Brain microvascular endothelial cell (primary cell): ENCODE measurements at regions not wholly inside any gene's neighbourhood (a gene's known extent, or its start where the extent isn't known, plus 50 kb on each side); places are given as distances from the start of the nearest gene placed in this dataset.

Experiments used
- DNase-seq: peaks from one replicate; pipeline ENCODE4 v3.0.0-alpha.2; 2020
- H3K27ac ChIP-seq: fragments of 250-450 bp; sonication (Bioruptor Pico); 2 replicates; pipeline ENCODE4 v1.5.1; 2020; ENCODE audit warnings: mild to moderate bottlenecking, moderate library complexity
- H3K27me3 ChIP-seq: fragments of 250-450 bp; sonication (Bioruptor Pico); replicated peaks from 2 replicates; pipeline ENCODE4 v1.5.1; 2020; ENCODE audit warnings: mild to moderate bottlenecking
- H3K36me3 ChIP-seq: fragments of 250-450 bp; sonication (Bioruptor Pico); replicated peaks from 2 replicates; pipeline ENCODE4 v1.5.1; 2020; ENCODE audit warnings: mild to moderate bottlenecking
- H3K4me3 ChIP-seq: 2 replicates; pipeline ENCODE4 v1.5.1; 2011; ENCODE audit warnings: low read depth, mild to moderate bottlenecking, control low read depth, low read length, moderate library complexity
- CTCF ChIP-seq: IDR thresholded peaks from 2 replicates; pipeline ENCODE4 v1.5.1; 2011; ENCODE audit warnings: low read depth, mild to moderate bottlenecking, moderate library complexity, low read length, control low read depth, inconsistent platforms; ENCODE audit errors: missing control alignments
- in situ Hi-C: cut with HindIII; loops from 2 replicates; pipeline ENCODE4 v1.10.0; 2017; ENCODE audit warnings: low sequenced_read_pairs, low pct_ligation_motif_present

GRCh38 chr9:108185613-108186012, 670.2 kb downstream of the ACTL7B start:
- no peak for TF ChIP-seq CTCF
- Histone ChIP-seq H3K27ac (no peak overlapping the region), H3K27me3 (no peaks in the 10 kb centered on the region), H3K4me3 (no peak overlapping the region), H3K36me3 (no peaks in the 10 kb centered on the region)
- DNase-seq: no peak
- in situ Hi-C loops: no loop called here

- in situ Hi-C loops: no loop called here
- no peak for TF ChIP-seq CTCF
These were observed 670.8 kb downstream of the ACTL7B start for GRCh38 chr9:108184941-108185340.

GRCh38 chr9:108184009-108184408, 671.8 kb downstream of the ACTL7B start:
- Histone ChIP-seq H3K27me3 (no peaks in the 10 kb centered on the region), H3K27ac (no peak overlapping the region), H3K4me3 (no peak overlapping the region), H3K36me3 (no peaks in the 10 kb centered on the region)
- DNase-seq: no peak
- in situ Hi-C loops: no loop called here
- no peak for TF ChIP-seq CTCF

More at GRCh38 chr9:108184941-108185340, 670.8 kb downstream of the ACTL7B start:
- Histone ChIP-seq H3K36me3 (no peaks in the 10 kb centered on the region), H3K4me3 (no peak overlapping the region), H3K27ac (no peak overlapping the region), H3K27me3 (no peaks in the 10 kb centered on the region)
- peak; percentile 47 for DNase-seq

GRCh38 chr9:108182950-108183381, 672.8 kb downstream of the ACTL7B start:
- H3K36me3 ChIP-seq: no peaks in the 10 kb centered on the region
- H3K27me3 ChIP-seq: no peaks in the 10 kb centered on the region
- in situ Hi-C loops: no loop called here
- TF ChIP-seq CTCF: no peak
- no peak overlapping the region for H3K4me3 ChIP-seq
- no peak overlapping the region for H3K27ac ChIP-seq
- peak; percentile 19 for DNase-seq

GRCh38 chr9:108182270-108182669, 673.5 kb downstream of the ACTL7B start:
- in situ Hi-C loops: no loop called here
- no peak overlapping the region for H3K4me3 ChIP-seq
- H3K27ac ChIP-seq: no peak overlapping the region
- no peaks in the 10 kb centered on the region for H3K36me3 ChIP-seq
- no peak for TF ChIP-seq CTCF
- H3K27me3 ChIP-seq: no peaks in the 10 kb centered on the region
- no peak for DNase-seq

GRCh38 chr9:108181441-108181840, 674.3 kb downstream of the ACTL7B start:
- DNase-seq: no peak
- in situ Hi-C loops: no loop called here
- Histone ChIP-seq H3K27me3 (no peaks in the 10 kb centered on the region), H3K4me3 (no peak overlapping the region), H3K36me3 (no peaks in the 10 kb centered on the region), H3K27ac (no peak overlapping the region)
- TF ChIP-seq CTCF: no peak
